ENCODE measurements at regions not wholly inside any gene's neighbourhood (a gene's known extent, or its start where the extent isn't known, plus 50 kb on each side); places are given as distances from the start of the nearest gene placed in this dataset.

DNA sequence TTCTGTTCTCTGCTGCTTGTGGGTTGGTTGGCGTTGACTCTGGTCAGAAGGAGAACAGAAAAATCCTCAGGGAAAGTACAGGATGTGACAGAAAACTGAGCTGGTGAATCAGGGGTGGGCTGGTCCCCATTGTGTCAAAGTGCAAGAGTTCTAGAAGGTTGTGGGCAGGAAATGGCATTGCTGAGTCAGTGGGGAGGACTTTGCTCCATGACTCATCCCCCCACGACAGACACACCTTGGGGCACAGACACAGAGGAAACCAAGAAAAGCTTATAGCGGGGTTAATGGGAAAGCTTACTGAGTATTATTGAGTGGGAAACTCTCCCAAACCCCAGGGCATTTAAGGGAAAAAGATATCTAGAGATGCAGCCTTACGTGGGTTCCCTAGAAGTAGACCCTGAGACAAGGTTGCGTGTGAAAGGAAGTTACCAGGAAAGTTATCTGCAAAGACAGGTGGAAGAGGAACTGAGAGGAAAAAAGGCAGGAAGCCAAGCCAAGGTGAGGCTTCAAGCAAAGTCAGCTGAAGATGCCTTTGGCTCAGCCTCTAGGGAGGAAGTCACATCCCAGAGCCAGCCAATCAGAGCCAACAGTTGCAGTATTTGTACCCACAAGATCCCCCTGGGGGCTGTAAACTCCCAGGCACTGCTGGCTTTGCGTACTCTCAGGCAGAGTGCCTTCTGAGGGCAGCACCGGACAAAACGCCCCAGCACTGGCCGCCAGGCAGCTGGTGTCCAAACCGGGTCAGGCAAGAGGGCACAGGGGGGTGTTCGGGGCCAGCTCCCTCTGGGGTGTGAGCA, 86.4 kb downstream of the FOXL1 start:
- DNase-seq (ENCODE audit: low read depth) = peak; percentile 26

DNA sequence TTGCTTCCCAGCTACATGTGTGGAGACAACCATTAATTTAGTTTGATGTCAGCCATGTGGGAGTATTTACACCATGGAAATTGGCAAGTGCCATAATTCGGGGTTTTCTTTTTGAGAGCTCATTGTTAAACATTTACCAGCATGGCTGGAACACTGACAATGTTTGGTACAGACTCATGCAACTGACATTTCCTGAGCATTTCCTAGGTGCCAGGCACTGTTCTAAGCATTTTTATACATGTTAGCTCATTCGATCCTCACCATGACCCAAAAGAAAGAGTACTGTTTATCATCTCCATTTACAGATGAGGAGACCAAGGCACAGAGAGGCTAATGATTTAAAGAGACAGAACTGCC, 86.9 kb downstream of the FOXL1 start:
- DNase-seq (ENCODE audit: low read depth) = no peak

DNA sequence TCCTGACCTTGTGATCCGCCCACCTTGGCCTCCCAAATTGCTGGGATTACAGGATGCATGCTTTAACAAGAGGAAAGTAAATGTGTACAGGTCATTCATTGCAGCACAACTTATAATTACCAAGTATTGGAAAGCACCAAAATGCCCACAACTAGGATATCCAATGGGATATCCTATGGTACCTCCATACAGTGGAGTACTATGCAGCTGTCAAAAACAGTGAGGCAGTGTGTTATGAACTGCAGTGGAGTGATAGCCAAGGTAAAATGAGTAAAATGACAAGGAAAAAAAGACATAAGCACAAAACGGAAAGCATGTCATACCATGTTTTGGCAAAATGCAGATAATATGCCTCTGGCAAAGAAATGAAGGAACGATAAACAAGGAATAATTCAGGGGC, 87.6 kb downstream of the FOXL1 start:
- no peak for DNase-seq (ENCODE audit: low read depth)

GRCh38 chr16:86667035-86667434, 88.7 kb downstream of the FOXL1 start:
- DNase-seq (ENCODE audit: low read depth) = no peak

DNA sequence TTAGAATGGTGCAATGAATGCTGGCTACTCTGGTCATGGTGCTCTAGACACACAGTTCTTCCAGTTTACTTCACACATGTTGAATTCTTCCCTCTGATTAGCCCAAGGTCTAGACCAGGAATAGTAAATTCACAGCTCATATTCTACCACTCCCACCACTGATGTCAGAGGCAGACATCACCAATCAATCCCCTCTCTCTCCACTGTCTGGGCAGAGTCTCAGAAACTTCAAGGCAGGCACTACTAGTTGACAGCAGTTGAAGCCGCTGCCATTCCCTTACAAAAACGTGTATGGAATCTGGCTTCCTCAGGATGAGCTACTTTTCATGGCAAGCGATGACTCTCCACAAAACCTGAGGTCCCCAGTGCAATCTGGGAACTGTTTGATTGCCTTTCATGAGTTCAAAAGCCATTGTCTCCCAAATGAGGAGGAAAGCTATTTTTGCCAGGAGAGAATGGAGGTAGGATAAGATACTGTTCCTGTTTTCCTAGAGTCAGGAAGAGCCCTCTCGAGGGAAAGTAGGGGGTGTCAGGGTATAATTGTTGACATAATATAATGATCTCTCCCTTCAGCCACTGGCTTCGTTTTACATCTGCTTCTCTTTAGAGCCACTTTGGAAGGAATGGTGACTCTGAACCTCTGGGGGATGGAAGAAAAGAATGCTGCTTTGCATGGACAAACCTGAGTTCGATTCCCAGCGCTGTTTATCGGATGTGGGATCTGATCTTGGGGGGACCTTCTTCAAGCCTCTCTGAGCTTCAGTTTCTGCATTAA, 90.0 kb downstream of the FOXL1 start:
- DNase-seq (ENCODE audit: low read depth) = no peak

DNA sequence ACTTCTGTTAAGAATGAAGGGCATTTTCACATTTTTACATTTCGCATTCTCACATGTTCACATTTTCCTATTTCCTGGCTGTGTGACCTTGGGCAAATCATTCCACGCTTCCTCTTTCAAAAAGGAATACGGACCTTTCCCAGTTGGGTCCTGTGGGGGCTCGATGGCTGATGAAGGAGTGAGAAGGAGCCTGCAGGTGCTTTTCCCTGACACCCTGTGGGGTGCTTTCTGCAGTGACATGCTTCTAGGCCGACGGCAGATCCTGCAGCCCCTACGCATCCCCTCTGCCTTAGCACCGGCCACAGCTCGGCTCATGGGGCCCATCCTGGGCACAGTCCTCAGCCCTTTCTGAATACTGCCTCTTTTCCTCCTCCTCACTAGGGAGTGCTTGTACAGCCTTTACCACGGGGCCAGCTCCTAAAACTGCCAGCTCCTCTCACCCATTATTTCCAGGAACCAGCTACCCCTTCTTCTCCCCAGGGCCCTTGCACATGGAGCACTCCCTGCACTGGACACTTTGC, 91.0 kb downstream of the FOXL1 start:
- DNase-seq (ENCODE audit: low read depth) = no peak

- DNase-seq (ENCODE audit: low read depth) = no peak
Measured at GRCh38 chr16:86669937-86670749, 91.8 kb downstream of the FOXL1 start.

- DNase-seq (ENCODE audit: low read depth) = no peak
Measured at GRCh38 chr16:86670750-86671234, 92.4 kb downstream of the FOXL1 start.

DNA sequence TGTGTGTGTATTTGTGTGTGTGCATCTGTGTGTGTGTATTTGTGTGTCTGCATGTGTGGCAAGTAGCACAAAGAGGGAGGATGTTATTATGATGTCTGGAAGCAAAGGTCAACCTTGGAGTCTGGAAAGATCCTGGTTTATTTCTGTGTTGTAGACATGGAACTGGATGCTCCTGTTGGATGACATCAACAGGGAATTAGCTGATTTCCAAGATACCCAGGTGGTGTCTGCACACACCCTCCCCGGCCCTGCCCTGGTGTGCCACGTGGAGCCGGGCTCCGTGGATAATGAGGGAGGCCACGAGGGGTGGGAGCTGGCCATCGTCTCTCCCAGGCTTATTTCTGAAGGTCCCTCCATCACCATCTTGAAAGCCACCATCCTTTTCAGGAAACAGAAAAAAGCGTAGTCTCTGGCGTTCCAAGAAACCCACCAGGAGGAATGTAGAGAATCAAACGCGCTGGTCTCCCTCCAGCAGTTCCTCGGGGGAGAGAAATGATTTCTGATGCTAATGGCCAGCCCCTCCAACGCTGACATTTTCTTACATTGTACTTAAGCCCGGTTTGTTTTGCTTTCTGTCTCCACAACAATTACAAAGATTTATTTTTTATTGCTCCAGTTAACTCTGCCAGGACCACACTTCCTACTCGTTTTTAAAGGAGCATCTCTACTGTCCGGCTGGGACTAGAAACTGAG, 93.3 kb downstream of the FOXL1 start:
- DNase-seq (ENCODE audit: low read depth) = no peak

DNA sequence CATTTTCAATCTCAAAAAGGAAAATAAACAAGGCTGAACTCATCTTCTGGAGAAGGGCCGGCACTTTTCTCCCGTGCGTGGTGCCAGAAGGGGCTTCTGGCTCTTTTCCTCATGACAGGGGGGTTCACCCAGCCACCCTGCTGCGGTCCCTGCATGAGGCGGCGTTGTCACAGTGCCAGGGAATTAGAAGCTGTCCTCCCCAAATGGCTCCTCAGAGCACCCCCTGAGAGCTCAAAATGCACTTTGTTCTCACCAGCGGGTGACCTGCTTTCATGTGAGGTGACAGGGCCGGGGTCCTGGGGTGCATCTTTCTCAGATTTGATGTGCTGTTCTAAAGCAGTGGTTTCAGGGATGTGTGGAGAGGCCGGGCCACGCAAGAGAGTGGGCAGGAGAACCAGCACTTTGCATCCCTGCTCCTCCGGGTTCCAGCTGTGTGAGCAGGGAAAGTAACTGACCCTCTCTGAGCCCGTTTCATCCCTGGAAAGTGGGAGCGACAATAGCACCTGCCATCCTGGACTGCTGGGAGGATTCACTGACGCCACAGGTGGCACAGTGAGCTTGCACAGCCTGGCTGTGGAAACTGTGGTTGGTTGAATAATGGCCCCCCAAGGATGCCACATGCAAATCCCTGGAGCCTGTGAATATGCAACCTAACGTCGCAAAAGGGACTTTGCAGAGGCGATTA, 94.0 kb downstream of the FOXL1 start:
- DNase-seq (ENCODE audit: low read depth) = no peak

DNA sequence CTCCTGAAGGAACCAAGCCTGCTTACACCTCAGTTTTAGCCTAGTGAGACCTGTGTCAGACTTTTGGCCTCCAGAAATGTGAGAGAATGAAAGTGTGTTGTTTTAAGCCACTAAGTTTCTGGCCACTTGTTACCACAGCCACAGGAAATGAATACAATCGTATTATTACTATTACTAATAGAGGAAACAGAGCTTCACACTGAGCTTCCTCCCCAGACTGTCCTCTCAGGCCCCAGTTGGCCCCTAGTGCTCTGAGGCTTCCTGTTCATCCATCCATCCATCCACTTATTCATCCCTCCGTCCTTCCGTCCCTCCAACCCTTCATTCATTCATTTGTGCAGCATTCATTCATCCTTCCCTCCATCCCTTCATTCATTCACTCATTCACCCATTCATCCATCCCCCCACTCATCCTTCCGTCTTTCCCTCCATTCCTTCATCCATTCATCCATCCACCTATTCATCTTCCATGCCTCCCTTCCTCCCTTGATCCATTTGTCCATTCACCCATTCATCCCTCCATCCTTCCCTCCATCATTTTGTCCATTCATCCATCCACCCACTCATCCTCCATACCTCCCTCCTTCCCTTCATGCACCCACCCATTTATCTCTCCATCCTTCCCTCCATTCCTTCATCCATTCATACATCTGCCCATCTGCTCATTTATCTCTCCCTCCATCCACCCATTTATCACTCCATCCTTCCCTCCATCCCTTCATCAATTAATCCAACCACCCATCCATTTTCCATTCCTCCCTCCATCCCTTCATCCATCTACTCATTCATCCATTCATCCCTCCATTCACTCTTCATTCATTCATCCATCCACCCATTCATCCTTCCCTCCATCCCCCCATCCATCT, 95.0 kb downstream of the FOXL1 start:
- DNase-seq (ENCODE audit: low read depth) = no peak

GRCh38 chr16:86673956-86674453, 95.7 kb downstream of the FOXL1 start:
- DNase-seq (ENCODE audit: low read depth) = no peak

- no peak for DNase-seq (ENCODE audit: low read depth)
Measured at GRCh38 chr16:86676254-86676670, 97.9 kb downstream of the FOXL1 start.

DNA sequence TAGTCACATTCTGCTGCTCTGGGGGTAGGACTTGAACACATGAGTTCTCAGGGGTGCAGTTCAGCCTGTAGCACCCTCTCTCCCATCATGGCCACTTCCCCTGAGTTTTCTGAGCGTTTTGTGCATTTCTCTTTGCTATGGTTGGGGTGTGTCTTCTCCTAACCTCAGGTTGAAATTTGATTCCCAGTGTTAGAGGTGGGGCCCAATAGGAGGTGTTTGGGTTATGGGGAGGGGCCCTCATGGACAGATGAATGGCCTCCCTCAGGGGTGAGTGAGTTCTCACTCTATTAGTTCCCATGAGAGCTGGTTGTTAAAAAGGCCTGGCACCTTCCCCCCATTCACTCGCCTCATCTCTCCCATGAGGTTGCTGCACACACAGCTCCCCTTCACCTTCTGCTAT, 101.1 kb downstream of the FOXL1 start:
- no peak for DNase-seq (ENCODE audit: low read depth)

GRCh38 chr16:86680162-86680561, 101.8 kb downstream of the FOXL1 start:
- DNase-seq (ENCODE audit: low read depth) = no peak

- no peak for DNase-seq (ENCODE audit: low read depth)
Measured at GRCh38 chr16:86680661-86681030, 102.3 kb downstream of the FOXL1 start.

DNA sequence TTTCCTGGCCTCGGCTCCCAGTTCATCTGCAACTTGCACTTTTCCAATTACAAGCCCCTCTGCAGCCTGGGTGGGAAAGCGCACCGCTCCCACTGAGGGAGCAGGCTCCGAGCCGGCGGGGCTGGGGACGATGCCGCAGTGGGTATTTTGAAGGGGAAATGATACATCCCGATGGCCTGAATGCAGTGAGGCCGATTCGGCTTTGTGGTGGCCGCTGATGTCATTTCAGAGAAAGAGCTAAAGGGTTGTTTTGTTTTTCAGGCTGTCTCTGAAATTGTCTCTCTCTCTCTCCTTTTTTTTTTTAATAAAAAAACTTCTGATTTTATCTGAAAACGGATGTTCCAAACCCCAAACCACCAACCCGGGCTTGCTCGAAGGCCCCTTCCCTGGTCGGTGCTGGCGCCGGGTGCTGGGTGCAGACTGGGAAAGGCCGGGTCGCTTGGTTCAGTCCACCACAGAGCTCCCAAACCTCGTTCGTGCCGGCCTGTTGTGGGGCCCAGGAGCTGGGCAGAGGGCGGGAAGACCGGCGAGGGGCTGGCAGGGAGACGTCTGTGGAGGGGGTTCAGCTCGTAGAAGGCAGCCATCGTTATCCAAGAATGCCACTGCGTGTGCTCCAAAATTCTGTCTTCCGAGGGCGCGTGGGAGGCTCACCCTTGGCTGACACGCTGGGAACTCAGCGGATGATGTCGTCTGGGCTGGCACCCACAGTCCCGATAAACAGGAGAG, 102.8 kb downstream of the FOXL1 start:
- no peak for DNase-seq (ENCODE audit: low read depth)

- no peak for DNase-seq (ENCODE audit: low read depth)
Measured at GRCh38 chr16:86681757-86682106, 103.4 kb downstream of the FOXL1 start.

GRCh38 chr16:86682219-86682904, 104.0 kb downstream of the FOXL1 start:
- DNase-seq (ENCODE audit: low read depth) = no peak
